ENCODE measurements at regions not wholly inside any gene's neighbourhood (a gene's known extent, or its start where the extent isn't known, plus 50 kb on each side); places are given as distances from the start of the nearest gene placed in this dataset.
A peak's percentile ranks its signal among the peaks of the same experiment; 100 is the strongest.
"Not testable (repeated sequence)": the region's sequence is repeated elsewhere in the genome, so short reads cannot be mapped to it uniquely, and the experiment has no call there.

DNA sequence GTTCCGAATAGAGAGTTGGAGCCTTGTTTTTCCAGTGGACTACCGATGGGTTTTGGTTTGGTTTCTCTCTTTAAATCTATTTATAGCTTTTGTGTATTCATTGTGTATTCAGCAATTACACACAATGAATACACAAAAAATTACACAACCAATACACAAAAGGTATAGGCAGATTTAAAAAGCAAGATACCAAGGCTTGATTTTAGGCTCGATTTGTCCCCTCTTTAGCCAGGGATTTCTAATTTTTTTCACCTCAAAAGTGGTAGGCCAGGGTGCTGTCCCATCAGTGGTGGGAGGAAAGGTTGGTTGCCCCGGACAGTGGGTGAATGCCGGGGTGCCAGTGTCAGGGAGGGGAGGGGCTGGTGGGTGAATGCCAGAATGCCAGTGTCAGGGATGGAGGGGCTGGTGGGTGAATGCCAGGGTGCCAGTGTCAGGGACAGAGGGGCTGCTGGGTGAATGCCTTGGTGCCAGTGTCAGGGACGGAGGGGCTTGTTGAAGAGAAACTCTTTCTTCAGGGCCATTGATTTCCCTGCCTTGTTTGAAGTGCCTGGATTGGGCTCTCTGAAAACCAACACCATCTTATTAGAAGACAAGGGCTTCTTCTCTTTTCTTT, 186.2 kb downstream of the GOLGA6L6 start:
- peaks cover 5% of the 10 kb centered on the region for H3K4me1 Mint-ChIP-seq
- H3K4me3 Mint-ChIP-seq: no peak overlapping the region
- no peaks in the 10 kb centered on the region for H3K9me3 Mint-ChIP-seq
- H3K27ac Mint-ChIP-seq: no peak overlapping the region
- H3K27me3 Mint-ChIP-seq: peaks cover 20% of the 10 kb centered on the region
- ATAC-seq: no peak
- no peaks in the 10 kb centered on the region for H3K36me3 Mint-ChIP-seq

- not testable (repeated sequence) for H3K27ac Mint-ChIP-seq, ATAC-seq, H3K9me3 Mint-ChIP-seq, H3K36me3 Mint-ChIP-seq, H3K4me1 Mint-ChIP-seq, H3K4me3 Mint-ChIP-seq
- H3K27me3 Mint-ChIP-seq: peaks cover 23% of the 10 kb centered on the region
These were observed 186.7 kb downstream of the GOLGA6L6 start for GRCh38 chr15:20354884-20355223.

DNA sequence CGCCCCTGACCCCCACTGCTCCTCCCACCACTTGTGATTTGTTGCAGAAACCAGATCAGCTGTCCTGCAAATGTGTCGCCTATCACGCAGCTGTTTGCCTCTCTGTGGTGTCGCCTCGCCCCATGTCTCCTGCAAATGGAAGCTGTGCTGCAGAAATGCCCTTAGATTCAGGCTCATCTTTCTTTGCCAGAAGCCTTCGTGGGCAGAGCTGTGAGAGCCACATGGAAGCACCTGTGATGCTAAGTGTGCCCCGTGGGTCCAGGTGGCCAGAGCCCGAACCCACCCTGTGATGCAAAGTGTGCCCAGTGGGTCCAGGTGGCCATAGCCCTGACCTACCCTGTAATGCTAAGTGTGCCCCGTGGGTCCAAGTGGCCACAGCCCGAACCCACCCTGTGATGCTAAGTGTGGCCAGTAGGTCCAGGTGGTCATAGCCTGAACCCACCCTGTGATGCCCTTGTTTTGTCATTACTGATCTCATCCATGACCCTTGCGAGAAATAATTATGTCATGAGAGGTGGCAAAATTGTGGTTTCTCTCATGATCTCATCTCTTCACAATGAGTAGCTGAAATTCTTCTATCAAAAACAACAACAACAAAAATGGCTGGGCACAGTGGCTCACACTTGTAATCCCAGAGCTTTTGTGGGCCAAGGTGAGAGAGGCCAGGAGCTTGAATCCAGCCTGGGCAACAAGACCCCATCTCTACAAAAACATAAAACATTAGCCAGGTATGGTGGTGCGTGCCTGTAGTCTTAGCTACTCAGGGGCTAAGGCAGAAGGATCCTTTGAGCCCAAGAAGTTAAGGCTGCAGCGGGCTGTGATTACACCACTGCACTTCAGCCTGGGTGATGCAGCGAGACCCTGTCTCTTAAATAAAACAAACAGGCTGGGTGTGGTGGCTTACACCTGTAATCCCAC, 187.4 kb downstream of the GOLGA6L6 start:
- ATAC-seq: no peak
- no peaks in the 10 kb centered on the region for H3K36me3 Mint-ChIP-seq
- H3K4me3 Mint-ChIP-seq: no peak overlapping the region
- H3K9me3 Mint-ChIP-seq: no peaks in the 10 kb centered on the region
- H3K27ac Mint-ChIP-seq: no peak overlapping the region
- H3K27me3 Mint-ChIP-seq: peaks cover 26% of the 10 kb centered on the region
- H3K4me1 Mint-ChIP-seq: peaks cover 5% of the 10 kb centered on the region

DNA sequence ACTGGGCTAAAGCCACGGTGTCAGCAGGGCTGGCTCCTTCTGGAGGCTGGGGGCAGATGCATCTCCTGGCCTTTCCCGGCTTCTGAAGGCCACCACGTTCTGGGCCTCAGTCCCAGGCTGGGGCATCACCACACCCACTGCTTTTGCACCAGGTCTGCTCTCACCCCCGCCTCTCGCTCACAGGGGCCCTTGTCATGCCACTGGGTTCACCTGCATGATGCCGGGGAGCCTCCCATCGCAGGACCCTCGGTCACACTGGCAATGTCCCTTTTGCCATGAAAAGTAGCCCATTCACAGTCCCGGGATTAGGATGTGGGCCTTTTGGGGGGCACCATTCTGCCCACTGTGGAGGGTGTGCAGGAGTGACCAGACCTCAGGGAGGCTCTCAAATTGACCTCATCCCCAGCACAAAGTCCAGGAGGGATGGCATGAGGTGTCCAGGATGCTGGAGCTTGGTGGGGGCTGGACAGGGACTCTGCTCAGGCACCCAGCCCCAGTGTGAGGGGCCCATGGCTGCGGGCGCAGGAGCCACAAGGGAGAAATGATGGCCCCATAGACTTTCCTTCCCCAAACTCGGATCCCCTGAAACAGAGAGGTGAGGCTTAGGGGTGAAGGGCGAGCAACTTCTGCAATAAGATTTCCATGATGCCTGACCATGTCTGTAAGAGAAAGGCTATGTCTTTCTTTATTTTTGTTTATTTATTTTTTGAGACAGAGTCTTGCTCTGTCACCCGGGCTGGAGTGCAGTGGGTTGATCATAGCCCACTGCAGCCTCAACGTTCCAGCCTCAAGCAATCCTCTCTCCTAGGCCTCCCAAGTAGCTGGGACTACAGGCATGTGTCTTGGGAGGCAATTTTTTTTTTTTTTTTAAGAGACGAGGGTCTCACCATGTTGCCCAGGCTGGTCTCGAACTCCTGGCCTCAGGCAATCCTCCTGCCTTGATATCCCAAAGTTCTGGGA, 189.1 kb downstream of the GOLGA6L6 start:
- no peak overlapping the region for H3K4me3 Mint-ChIP-seq
- H3K9me3 Mint-ChIP-seq: no peaks in the 10 kb centered on the region
- peaks cover 5% of the 10 kb centered on the region for H3K4me1 Mint-ChIP-seq
- peaks cover 26% of the 10 kb centered on the region for H3K27me3 Mint-ChIP-seq
- ATAC-seq: no peak
- H3K36me3 Mint-ChIP-seq: no peaks in the 10 kb centered on the region
- H3K27ac Mint-ChIP-seq: no peak overlapping the region

- no peak for ATAC-seq
- Mint-ChIP-seq H3K36me3 (no peaks in the 10 kb centered on the region), H3K27ac (no peak overlapping the region), H3K9me3 (no peaks in the 10 kb centered on the region), H3K27me3 (peaks cover 16% of the 10 kb centered on the region), H3K4me1 (peaks cover 2% of the 10 kb centered on the region), H3K4me3 (no peak overlapping the region)
These were observed 190.1 kb downstream of the GOLGA6L6 start for GRCh38 chr15:20351448-20351971.

- H3K9me3 Mint-ChIP-seq: no peaks in the 10 kb centered on the region
- H3K4me1 Mint-ChIP-seq: no peaks in the 10 kb centered on the region
- no peak overlapping the region for H3K4me3 Mint-ChIP-seq
- H3K27me3 Mint-ChIP-seq: peaks cover 13% of the 10 kb centered on the region
- no peaks in the 10 kb centered on the region for H3K36me3 Mint-ChIP-seq
- no peak overlapping the region for H3K27ac Mint-ChIP-seq
- ATAC-seq: no peak
These were observed 191.7 kb downstream of the GOLGA6L6 start for GRCh38 chr15:20349774-20350498.

- no peak overlapping the region for H3K27ac Mint-ChIP-seq
- H3K4me1 Mint-ChIP-seq: no peaks in the 10 kb centered on the region
- peak; percentile 1 for ATAC-seq
- H3K27me3 Mint-ChIP-seq: peaks cover 13% of the 10 kb centered on the region
- H3K36me3 Mint-ChIP-seq: no peaks in the 10 kb centered on the region
- H3K9me3 Mint-ChIP-seq: no peaks in the 10 kb centered on the region
- no peak overlapping the region for H3K4me3 Mint-ChIP-seq
These were observed 192.5 kb downstream of the GOLGA6L6 start for GRCh38 chr15:20348900-20349773.

GRCh38 chr15:20348291-20348899, 193.2 kb downstream of the GOLGA6L6 start:
- H3K4me3 Mint-ChIP-seq: no peak overlapping the region
- H3K9me3 Mint-ChIP-seq: no peaks in the 10 kb centered on the region
- H3K27ac Mint-ChIP-seq: no peak overlapping the region
- ATAC-seq: no peak
- no peaks in the 10 kb centered on the region for H3K36me3 Mint-ChIP-seq
- H3K27me3 Mint-ChIP-seq: peaks cover 13% of the 10 kb centered on the region
- no peaks in the 10 kb centered on the region for H3K4me1 Mint-ChIP-seq

DNA sequence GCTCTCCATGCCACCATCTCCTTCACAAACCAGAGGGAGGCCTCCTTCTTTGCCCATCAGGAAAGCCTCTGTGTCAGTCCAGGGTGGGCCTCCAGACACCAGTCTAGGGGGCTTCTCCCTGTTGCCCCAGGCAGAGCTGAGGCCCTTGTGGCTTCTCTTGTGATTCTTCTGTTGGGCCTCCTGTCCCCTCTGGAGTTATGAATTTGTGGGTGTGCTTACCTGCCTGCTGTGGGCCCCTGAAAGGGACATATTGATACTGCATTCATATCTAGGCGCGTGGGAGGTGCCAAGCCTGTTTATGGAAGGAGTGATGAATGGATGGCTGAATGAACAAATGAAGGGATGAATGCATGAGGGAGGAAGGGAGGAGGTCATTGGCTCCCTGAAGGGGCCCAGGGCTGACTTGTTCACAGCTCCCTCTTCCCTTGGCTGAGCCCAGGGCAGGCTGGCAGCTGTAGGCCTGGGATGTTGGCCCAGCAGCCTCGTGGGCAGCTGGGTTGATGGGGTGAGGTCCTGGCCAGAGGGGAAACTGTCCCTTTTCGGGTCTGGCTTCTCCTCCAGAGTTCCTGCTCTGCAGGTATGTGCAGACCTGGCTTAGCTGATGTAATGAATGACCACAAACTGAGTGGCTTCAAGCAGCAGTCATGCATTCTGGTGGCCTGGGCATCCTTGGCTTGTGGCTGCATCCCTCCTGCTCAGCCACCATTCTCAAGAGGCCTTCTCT, 195.4 kb downstream of the GOLGA6L6 start:
- no peaks in the 10 kb centered on the region for H3K4me1 Mint-ChIP-seq
- no peak overlapping the region for H3K4me3 Mint-ChIP-seq
- no peaks in the 10 kb centered on the region for H3K36me3 Mint-ChIP-seq
- no peak for ATAC-seq
- H3K27ac Mint-ChIP-seq: no peak overlapping the region
- no peaks in the 10 kb centered on the region for H3K9me3 Mint-ChIP-seq
- peaks cover 10% of the 10 kb centered on the region for H3K27me3 Mint-ChIP-seq

DNA sequence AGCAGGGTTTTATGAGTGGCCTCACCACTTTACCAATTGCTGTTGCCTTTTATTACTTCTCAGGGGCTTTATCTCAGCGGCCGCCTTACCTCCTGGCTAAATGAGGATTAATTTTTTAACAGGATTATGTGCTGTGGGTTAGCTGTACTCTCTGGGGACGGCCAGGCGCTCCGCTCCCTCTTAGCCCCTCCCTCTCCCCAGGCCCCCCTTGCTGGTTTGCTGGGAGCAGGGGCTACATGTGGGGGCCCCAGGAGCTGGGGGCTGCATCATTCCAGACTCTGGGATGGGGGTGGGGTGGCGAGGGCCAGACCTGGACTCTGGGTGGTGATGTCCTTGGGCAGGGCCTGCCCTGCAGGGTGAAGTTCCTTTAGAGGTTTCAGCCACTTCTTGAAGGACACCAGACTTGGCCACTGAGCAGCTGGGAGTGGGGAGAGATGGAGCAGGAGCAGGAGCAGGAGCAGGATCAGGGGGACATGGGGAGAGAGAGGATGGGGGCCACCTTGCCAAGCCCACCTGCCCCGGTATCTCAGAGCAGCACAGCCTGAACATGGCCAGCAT, 196.1 kb downstream of the GOLGA6L6 start:
- Mint-ChIP-seq H3K9me3 (no peaks in the 10 kb centered on the region), H3K4me1 (no peaks in the 10 kb centered on the region), H3K36me3 (no peaks in the 10 kb centered on the region), H3K27me3 (peaks cover 7% of the 10 kb centered on the region), H3K4me3 (no peak overlapping the region), H3K27ac (no peak overlapping the region)
- ATAC-seq: peak; percentile 14

- Mint-ChIP-seq H3K4me1 (no peaks in the 10 kb centered on the region), H3K27ac (no peak overlapping the region), H3K27me3 (peaks cover 3% of the 10 kb centered on the region), H3K36me3 (no peaks in the 10 kb centered on the region), H3K4me3 (no peak overlapping the region), H3K9me3 (no peaks in the 10 kb centered on the region)
- no peak for ATAC-seq
These were observed 196.8 kb downstream of the GOLGA6L6 start for GRCh38 chr15:20344601-20345400.

Data from stimulated activated memory B cell treated with anti-CD40 and anti-IgM and Interleukin-4, amounts not matched to agents 10 μg/mL and 1 μg/mL and 100 μg/mL, for 72 hours (primary cell).